ENCODE measurements at regions not wholly inside any gene's neighbourhood (a gene's known extent, or its start where the extent isn't known, plus 50 kb on each side); places are given as distances from the start of the nearest gene placed in this dataset.

DNA sequence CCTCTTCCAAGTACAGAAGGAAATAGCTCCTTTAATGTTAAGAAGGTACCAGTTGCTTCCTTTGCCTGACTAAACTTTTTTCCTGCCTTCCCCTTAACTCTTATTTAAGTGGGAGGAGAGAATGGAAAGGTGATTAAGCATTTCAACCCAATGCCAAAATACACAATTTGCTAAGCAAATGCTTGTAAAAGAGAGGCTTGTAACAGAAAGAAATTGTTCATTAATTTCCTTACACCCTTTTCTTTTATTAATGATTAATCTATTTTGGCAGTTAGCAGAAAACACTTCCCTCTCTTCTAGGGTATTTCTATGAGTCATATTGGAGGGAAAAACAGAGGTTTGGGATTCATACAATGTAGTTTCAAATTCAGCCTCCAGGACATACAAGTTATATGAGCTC lies 427.6 kb upstream of the FAT3 start:
- peaks cover 3% of the 10 kb centered on the region for H3K9me3 ChIP-seq (ENCODE audit: control insufficient read depth, insufficient read depth, low read length)
- H3K4me1 ChIP-seq (ENCODE audit: control insufficient read depth, insufficient read depth, low read length): no peaks in the 10 kb centered on the region
- H4K20me1 ChIP-seq (ENCODE audit: insufficient read depth, low read length): no peaks in the 10 kb centered on the region
- no peak for TF ChIP-seq RCOR1 (IDR thresholded peaks at IDR 0.05; ENCODE audit: insufficient replicate concordance, low read length)
- no peak for TF ChIP-seq NFE2L2 (IDR thresholded peaks at IDR 0.05; ENCODE audit: low read depth, low read length)
- TF ChIP-seq, protein P1, sequence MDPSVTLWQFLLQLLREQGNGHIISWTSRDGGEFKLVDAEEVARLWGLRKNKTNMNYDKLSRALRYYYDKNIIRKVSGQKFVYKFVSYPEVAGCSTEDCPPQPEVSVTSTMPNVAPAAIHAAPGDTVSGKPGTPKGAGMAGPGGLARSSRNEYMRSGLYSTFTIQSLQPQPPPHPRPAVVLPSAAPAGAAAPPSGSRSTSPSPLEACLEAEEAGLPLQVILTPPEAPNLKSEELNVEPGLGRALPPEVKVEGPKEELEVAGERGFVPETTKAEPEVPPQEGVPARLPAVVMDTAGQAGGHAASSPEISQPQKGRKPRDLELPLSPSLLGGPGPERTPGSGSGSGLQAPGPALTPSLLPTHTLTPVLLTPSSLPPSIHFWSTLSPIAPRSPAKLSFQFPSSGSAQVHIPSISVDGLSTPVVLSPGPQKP (IDR thresholded peaks at IDR 0.05; ENCODE audit: borderline replicate concordance, low read depth, low read length): no peak
- TF ChIP-seq, protein P2, sequence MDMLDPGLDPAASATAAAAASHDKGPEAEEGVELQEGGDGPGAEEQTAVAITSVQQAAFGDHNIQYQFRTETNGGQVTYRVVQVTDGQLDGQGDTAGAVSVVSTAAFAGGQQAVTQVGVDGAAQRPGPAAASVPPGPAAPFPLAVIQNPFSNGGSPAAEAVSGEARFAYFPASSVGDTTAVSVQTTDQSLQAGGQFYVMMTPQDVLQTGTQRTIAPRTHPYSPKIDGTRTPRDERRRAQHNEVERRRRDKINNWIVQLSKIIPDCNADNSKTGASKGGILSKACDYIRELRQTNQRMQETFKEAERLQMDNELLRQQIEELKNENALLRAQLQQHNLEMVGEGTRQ (IDR thresholded peaks at IDR 0.05; ENCODE audit: low read depth, low read length): no peak
- no peak for TF ChIP-seq MAZ (IDR thresholded peaks at IDR 0.05; ENCODE audit: borderline replicate concordance, low read depth, low read length)
- TF ChIP-seq MXI1 (IDR thresholded peaks at IDR 0.05; ENCODE audit: borderline replicate concordance, low read depth, low read length): no peak
- no peak for TF ChIP-seq MAFK (IDR thresholded peaks at IDR 0.05; ENCODE audit: low read depth, low read length)
- no peak for TF ChIP-seq CHD1 (IDR thresholded peaks at IDR 0.05; ENCODE audit: low read depth, low read length)
- no peak for TF ChIP-seq POLR2A (IDR thresholded peaks at IDR 0.05; ENCODE audit: low read depth, low read length)
- no peak for TF ChIP-seq FOS (IDR thresholded peaks at IDR 0.05; ENCODE audit: low read depth, low read length)
- no peak for TF ChIP-seq RFX5 (IDR thresholded peaks at IDR 0.05; ENCODE audit: low read depth, low read length)
- TF ChIP-seq, protein P3, sequence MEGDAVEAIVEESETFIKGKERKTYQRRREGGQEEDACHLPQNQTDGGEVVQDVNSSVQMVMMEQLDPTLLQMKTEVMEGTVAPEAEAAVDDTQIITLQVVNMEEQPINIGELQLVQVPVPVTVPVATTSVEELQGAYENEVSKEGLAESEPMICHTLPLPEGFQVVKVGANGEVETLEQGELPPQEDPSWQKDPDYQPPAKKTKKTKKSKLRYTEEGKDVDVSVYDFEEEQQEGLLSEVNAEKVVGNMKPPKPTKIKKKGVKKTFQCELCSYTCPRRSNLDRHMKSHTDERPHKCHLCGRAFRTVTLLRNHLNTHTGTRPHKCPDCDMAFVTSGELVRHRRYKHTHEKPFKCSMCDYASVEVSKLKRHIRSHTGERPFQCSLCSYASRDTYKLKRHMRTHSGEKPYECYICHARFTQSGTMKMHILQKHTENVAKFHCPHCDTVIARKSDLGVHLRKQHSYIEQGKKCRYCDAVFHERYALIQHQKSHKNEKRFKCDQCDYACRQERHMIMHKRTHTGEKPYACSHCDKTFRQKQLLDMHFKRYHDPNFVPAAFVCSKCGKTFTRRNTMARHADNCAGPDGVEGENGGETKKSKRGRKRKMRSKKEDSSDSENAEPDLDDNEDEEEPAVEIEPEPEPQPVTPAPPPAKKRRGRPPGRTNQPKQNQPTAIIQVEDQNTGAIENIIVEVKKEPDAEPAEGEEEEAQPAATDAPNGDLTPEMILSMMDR (conservative IDR thresholded peaks at IDR 0.05; ENCODE audit: low read depth, low read length): no peak
- no peak for TF ChIP-seq BHLHE40 (IDR thresholded peaks at IDR 0.05; ENCODE audit: low read depth, low read length)
- no peak for TF ChIP-seq RAD21 (IDR thresholded peaks at IDR 0.05; ENCODE audit: low read length)
- TF ChIP-seq SMC3 (IDR thresholded peaks at IDR 0.05; ENCODE audit: low read depth, low read length): no peak
- no peak for TF ChIP-seq CEBPB (IDR thresholded peaks at IDR 0.05; ENCODE audit: low read depth, low read length)
- dilution Hi-C loops (cut with HindIII; ENCODE audit: low sequenced_read_pairs, unreplicated experiment) (no loop called here), in situ Hi-C loops (cut with MboI; ENCODE audit: low sequenced_read_pairs) (no loop called here), intact Hi-C loops (cut with micrococcal nuclease) (no loop called here)
- no peak overlapping the region for H3K9ac ChIP-seq (ENCODE audit: low read depth, low read length)
- no peak overlapping the region for H2BK5ac ChIP-seq (ENCODE audit: low read depth, low read length, poor library complexity, severe bottlenecking)
- H4K5ac ChIP-seq (ENCODE audit: low read depth, low read length): no peak overlapping the region
- no peak overlapping the region for H3K27ac ChIP-seq (ENCODE audit: insufficient read depth, low read length)
- no peak overlapping the region for H4K8ac ChIP-seq (ENCODE audit: low read depth in 2 of 2, low read length in 2 of 2)
- BruUV-seq (replicated peaks): no TSS peak
- H3K9me1 ChIP-seq (ENCODE audit: insufficient read depth, low read length): no peaks in the 10 kb centered on the region
- no peak overlapping the region for H2BK20ac ChIP-seq (ENCODE audit: low read depth, low read length)
- no peak overlapping the region for H2BK120ac ChIP-seq (ENCODE audit: low read depth, low read length)
- no peak overlapping the region for H3K23ac ChIP-seq (ENCODE audit: low read depth, low read length)
- H3K27me3 ChIP-seq (ENCODE audit: control insufficient read depth, insufficient read depth, low read length): no peaks in the 10 kb centered on the region
- no peaks in the 10 kb centered on the region for H3K36me3 ChIP-seq (ENCODE audit: control insufficient read depth, insufficient read depth, low read length)
- ChIA-PET CTCF (no interaction called here), POLR2A (ENCODE audit: unreplicated experiment) (no interaction called here)
- no peak overlapping the region for H2AK5ac ChIP-seq (ENCODE audit: low read depth, low read length)
- no peak overlapping the region for H2AFZ ChIP-seq (replicated peaks; ENCODE audit: low read length, poor library complexity)
- H3K4ac ChIP-seq (ENCODE audit: low read depth, low read length): no peak overlapping the region
- no peak overlapping the region for H3K56ac ChIP-seq (ENCODE audit: extremely low read depth, insufficient read depth, low read length)
- H2AK9ac ChIP-seq (replicated peaks; ENCODE audit: low read depth, low read length, poor library complexity): no peak overlapping the region
- no peak overlapping the region for H3K18ac ChIP-seq (ENCODE audit: low read depth, low read length)
- no peak overlapping the region for H3K14ac ChIP-seq (replicated peaks; ENCODE audit: low read depth, low read length)
- no peaks in the 10 kb centered on the region for H3K79me1 ChIP-seq (ENCODE audit: low read depth in 1 of 2, low read length in 2 of 2)
- ATAC-seq (ENCODE audit: low read depth) (no peak), DNase-seq (no peak)
- H2BK15ac ChIP-seq (ENCODE audit: low read depth, low read length): no peak overlapping the region
- H3K4me3 ChIP-seq (ENCODE audit: insufficient read depth, low read depth, low read length): no peak overlapping the region
- no peak overlapping the region for H4K91ac ChIP-seq (ENCODE audit: insufficient read depth, low read depth, low read length)
- H3K4me2 ChIP-seq (ENCODE audit: low read depth, low read length): no peak overlapping the region

All from IMR-90 (cell line).